ENCODE measurements at regions not wholly inside any gene's neighbourhood (a gene's known extent, or its start where the extent isn't known, plus 50 kb on each side); places are given as distances from the start of the nearest gene placed in this dataset.

GRCh38 chr5:91668261-91668660 lies 285.1 kb upstream of the ARRDC3 start:
- TF ChIP-seq GATA3 (IDR thresholded peaks at IDR 0.05; ENCODE audit: low read depth, low read length) (no peak), GATA2 (IDR thresholded peaks at IDR 0.05; ENCODE audit: low read depth, low read length) (no peak)
